CD1c-positive myeloid dendritic cell (primary cell): ENCODE measurements at regions not wholly inside any gene's neighbourhood (a gene's known extent, or its start where the extent isn't known, plus 50 kb on each side); places are given as distances from the start of the nearest gene placed in this dataset.

Experiments
- DNase-seq: peaks from one replicate; pipeline ENCODE4 v3.0.0-alpha.2; 2016; ENCODE audit errors: extremely low spot score

- no peak for DNase-seq
These were observed 187.1 kb downstream of the BMP7 start for GRCh38 chr20:57079031-57080005.

- DNase-seq: no peak
These were observed 185.6 kb downstream of the BMP7 start for GRCh38 chr20:57080796-57081195.

GRCh38 chr20:57082357-57082945 is 184.0 kb downstream of the BMP7 start:
- no peak for DNase-seq

GRCh38 chr20:57083072-57083471 is 183.4 kb downstream of the BMP7 start:
- DNase-seq: no peak

- DNase-seq: no peak
These were observed 180.4 kb downstream of the BMP7 start for GRCh38 chr20:57086066-57086465.

- no peak for DNase-seq
These were observed 179.3 kb downstream of the BMP7 start for GRCh38 chr20:57087102-57087501.

GRCh38 chr20:57087705-57088104 is 178.7 kb downstream of the BMP7 start:
- no peak for DNase-seq

- DNase-seq: no peak
These were observed 178.0 kb downstream of the BMP7 start for GRCh38 chr20:57088436-57088835.

- peak; percentile 41 for DNase-seq
These were observed 176.7 kb downstream of the BMP7 start for GRCh38 chr20:57089699-57090144.

GRCh38 chr20:57090590-57091560 is 175.6 kb downstream of the BMP7 start:
- DNase-seq: peak; percentile 9

- no peak for DNase-seq
These were observed 174.7 kb downstream of the BMP7 start for GRCh38 chr20:57091748-57092111.

- peak; percentile 70 for DNase-seq
These were observed 174.1 kb downstream of the BMP7 start for GRCh38 chr20:57092112-57092899.

- no peak for DNase-seq
These were observed 173.4 kb downstream of the BMP7 start for GRCh38 chr20:57092900-57093530.

- no peak for DNase-seq
These were observed 172.7 kb downstream of the BMP7 start for GRCh38 chr20:57093766-57094165.

GRCh38 chr20:57094252-57094891 is 172.1 kb downstream of the BMP7 start:
- DNase-seq: no peak

GRCh38 chr20:57094991-57095390 is 171.4 kb downstream of the BMP7 start:
- DNase-seq: no peak

GRCh38 chr20:57095426-57095825 is 171.0 kb downstream of the BMP7 start:
- DNase-seq: no peak

GRCh38 chr20:57097245-57097915 is 169.1 kb downstream of the BMP7 start:
- no peak for DNase-seq

GRCh38 chr20:57102160-57102559 is 164.3 kb downstream of the BMP7 start:
- DNase-seq: no peak

GRCh38 chr20:57102566-57102965 is 163.9 kb downstream of the BMP7 start:
- DNase-seq: no peak
